ENCODE measurements at regions not wholly inside any gene's neighbourhood (a gene's known extent, or its start where the extent isn't known, plus 50 kb on each side); places are given as distances from the start of the nearest gene placed in this dataset.

GRCh38 chr7:67525588-67525987 is 529.0 kb downstream of the TYW1 start:
- Histone ChIP-seq H3K9ac (ENCODE audit: insufficient read length) (no peak overlapping the region), H3K27ac (no peak overlapping the region), H3K4me3 (no peak overlapping the region), H3K36me3 (ENCODE audit: insufficient read depth, low read length) (no peaks in the 10 kb centered on the region), H3K9me3 (ENCODE audit: low read depth, low read length) (no peaks in the 10 kb centered on the region)
- no peak for DNase-seq (ENCODE audit: low read depth, low spot score)
- TF ChIP-seq EZH2 (IDR thresholded peaks at IDR 0.05) (no peak), POLR2AphosphoS5 (IDR thresholded peaks at IDR 0.05; ENCODE audit: borderline replicate concordance, low read depth, low read length) (no peak), FOXP2 (optimal IDR thresholded peaks at IDR 0.05; ENCODE audit: control extremely low read depth, extremely low read length, insufficient read depth) (no peak)

GRCh38 chr7:67535241-67535989 is 538.8 kb downstream of the TYW1 start:
- DNase-seq (ENCODE audit: low read depth, low spot score): no peak
- H3K9ac ChIP-seq (ENCODE audit: insufficient read length): no peak overlapping the region
- no peak overlapping the region for H3K4me3 ChIP-seq
- TF ChIP-seq FOXP2 (optimal IDR thresholded peaks at IDR 0.05; ENCODE audit: control extremely low read depth, extremely low read length, insufficient read depth) (no peak), POLR2AphosphoS5 (IDR thresholded peaks at IDR 0.05; ENCODE audit: borderline replicate concordance, low read depth, low read length) (no peak), EZH2 (IDR thresholded peaks at IDR 0.05) (no peak)
- no peaks in the 10 kb centered on the region for H3K9me3 ChIP-seq (ENCODE audit: low read depth, low read length)
- no peaks in the 10 kb centered on the region for H3K36me3 ChIP-seq (ENCODE audit: insufficient read depth, low read length)
- no peak overlapping the region for H3K27ac ChIP-seq

- no peak for DNase-seq (ENCODE audit: low read depth, low spot score)
- TF ChIP-seq FOXP2 (optimal IDR thresholded peaks at IDR 0.05; ENCODE audit: control extremely low read depth, extremely low read length, insufficient read depth) (no peak), EZH2 (IDR thresholded peaks at IDR 0.05) (no peak), POLR2AphosphoS5 (IDR thresholded peaks at IDR 0.05; ENCODE audit: borderline replicate concordance, low read depth, low read length) (no peak)
Measured at GRCh38 chr7:67542916-67543315, 546.3 kb downstream of the TYW1 start.

DNA sequence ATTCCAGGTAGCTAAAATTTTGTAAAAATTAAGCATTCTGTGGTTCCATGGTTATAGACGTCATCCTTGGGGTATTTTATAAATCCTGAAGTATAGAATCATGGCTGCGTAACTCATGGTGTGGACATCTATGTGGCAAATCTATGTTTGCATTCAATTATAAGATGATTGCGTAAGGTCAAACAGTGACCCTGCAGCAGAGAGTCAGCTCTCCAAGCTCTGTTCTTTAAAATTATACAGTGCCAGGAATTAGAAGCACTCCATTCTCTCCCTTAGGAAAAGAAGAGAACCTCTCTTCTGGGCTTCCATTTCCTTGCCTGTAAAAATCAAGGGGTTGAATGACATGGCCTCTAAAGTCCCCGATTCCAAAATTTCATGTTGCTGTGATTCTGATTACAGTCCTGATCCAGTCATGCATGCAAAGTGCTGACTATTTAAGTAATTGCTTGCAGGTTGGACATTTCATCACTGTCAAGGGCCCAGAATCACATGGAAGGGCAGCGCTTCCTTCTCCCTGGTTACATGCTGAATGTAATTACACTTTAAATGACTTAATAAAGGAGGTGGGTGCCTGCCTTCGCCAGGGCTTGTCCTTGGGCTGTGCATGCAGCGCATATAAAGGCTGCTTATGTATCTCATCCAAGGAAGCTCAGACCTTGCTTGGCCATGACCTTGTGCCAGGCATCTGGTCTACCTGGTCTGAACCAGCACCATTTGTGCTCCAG is 550.7 kb downstream of the TYW1 start:
- no peak overlapping the region for H3K9ac ChIP-seq (ENCODE audit: insufficient read length)
- H3K27ac ChIP-seq: no peak overlapping the region
- no peaks in the 10 kb centered on the region for H3K9me3 ChIP-seq (ENCODE audit: low read depth, low read length)
- no peaks in the 10 kb centered on the region for H3K36me3 ChIP-seq (ENCODE audit: insufficient read depth, low read length)
- DNase-seq (ENCODE audit: low read depth, low spot score): no peak
- no peak overlapping the region for H3K4me3 ChIP-seq
- TF ChIP-seq EZH2 (IDR thresholded peaks at IDR 0.05): no peak
- TF ChIP-seq FOXP2 (optimal IDR thresholded peaks at IDR 0.05; ENCODE audit: control extremely low read depth, extremely low read length, insufficient read depth): no peak
- no peak for TF ChIP-seq POLR2AphosphoS5 (IDR thresholded peaks at IDR 0.05; ENCODE audit: borderline replicate concordance, low read depth, low read length)

More at GRCh38 chr7:67542916-67543315, 546.3 kb downstream of the TYW1 start:
- Histone ChIP-seq H3K36me3 (ENCODE audit: insufficient read depth, low read length) (no peaks in the 10 kb centered on the region), H3K27ac (no peak overlapping the region), H3K4me3 (no peak overlapping the region), H3K9ac (ENCODE audit: insufficient read length) (no peak overlapping the region), H3K9me3 (ENCODE audit: low read depth, low read length) (no peaks in the 10 kb centered on the region)

- no peaks in the 10 kb centered on the region for H3K36me3 ChIP-seq (ENCODE audit: insufficient read depth, low read length)
- H3K9ac ChIP-seq (ENCODE audit: insufficient read length): no peak overlapping the region
- H3K4me3 ChIP-seq: no peak overlapping the region
- TF ChIP-seq FOXP2 (optimal IDR thresholded peaks at IDR 0.05; ENCODE audit: control extremely low read depth, extremely low read length, insufficient read depth): no peak
- no peak for TF ChIP-seq POLR2AphosphoS5 (IDR thresholded peaks at IDR 0.05; ENCODE audit: borderline replicate concordance, low read depth, low read length)
- TF ChIP-seq EZH2 (IDR thresholded peaks at IDR 0.05): no peak
- no peak for DNase-seq (ENCODE audit: low read depth, low spot score)
- no peak overlapping the region for H3K27ac ChIP-seq
- H3K9me3 ChIP-seq (ENCODE audit: low read depth, low read length): no peaks in the 10 kb centered on the region
Measured at GRCh38 chr7:67549126-67549525, 552.5 kb downstream of the TYW1 start.

GRCh38 chr7:67550801-67551436 is 554.3 kb downstream of the TYW1 start:
- DNase-seq (ENCODE audit: low read depth, low spot score): no peak
- Histone ChIP-seq H3K9ac (ENCODE audit: insufficient read length) (no peak overlapping the region), H3K27ac (no peak overlapping the region), H3K9me3 (ENCODE audit: low read depth, low read length) (no peaks in the 10 kb centered on the region), H3K36me3 (ENCODE audit: insufficient read depth, low read length) (no peaks in the 10 kb centered on the region), H3K4me3 (no peak overlapping the region)
- TF ChIP-seq FOXP2 (optimal IDR thresholded peaks at IDR 0.05; ENCODE audit: control extremely low read depth, extremely low read length, insufficient read depth) (no peak), EZH2 (IDR thresholded peaks at IDR 0.05) (no peak), POLR2AphosphoS5 (IDR thresholded peaks at IDR 0.05; ENCODE audit: borderline replicate concordance, low read depth, low read length) (no peak)

DNA sequence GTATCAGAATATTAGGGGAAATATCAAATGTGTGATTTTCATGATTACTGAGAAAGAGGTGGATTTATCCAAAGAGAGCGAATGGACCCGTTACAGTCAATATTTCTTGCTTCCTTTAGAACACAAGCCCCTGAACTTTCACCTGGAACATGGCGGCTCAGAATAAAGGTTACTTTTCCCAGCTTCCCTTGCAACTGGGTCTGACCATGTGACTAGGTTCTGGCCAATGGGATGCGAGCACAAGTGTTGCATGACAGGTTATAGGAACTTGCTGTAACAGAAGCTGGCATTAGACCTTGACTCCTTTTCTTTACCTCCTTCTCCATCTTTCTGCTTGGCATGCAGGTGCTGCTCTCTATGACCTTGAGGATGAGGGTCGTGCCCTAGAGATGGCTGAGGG is 556.1 kb downstream of the TYW1 start:
- Histone ChIP-seq H3K27ac (no peak overlapping the region), H3K4me3 (no peak overlapping the region), H3K9me3 (ENCODE audit: low read depth, low read length) (no peaks in the 10 kb centered on the region), H3K36me3 (ENCODE audit: insufficient read depth, low read length) (no peaks in the 10 kb centered on the region), H3K9ac (ENCODE audit: insufficient read length) (no peak overlapping the region)
- DNase-seq (ENCODE audit: low read depth, low spot score): no peak
- TF ChIP-seq EZH2 (IDR thresholded peaks at IDR 0.05): no peak
- TF ChIP-seq FOXP2 (optimal IDR thresholded peaks at IDR 0.05; ENCODE audit: control extremely low read depth, extremely low read length, insufficient read depth): no peak
- TF ChIP-seq POLR2AphosphoS5 (IDR thresholded peaks at IDR 0.05; ENCODE audit: borderline replicate concordance, low read depth, low read length): no peak

DNA sequence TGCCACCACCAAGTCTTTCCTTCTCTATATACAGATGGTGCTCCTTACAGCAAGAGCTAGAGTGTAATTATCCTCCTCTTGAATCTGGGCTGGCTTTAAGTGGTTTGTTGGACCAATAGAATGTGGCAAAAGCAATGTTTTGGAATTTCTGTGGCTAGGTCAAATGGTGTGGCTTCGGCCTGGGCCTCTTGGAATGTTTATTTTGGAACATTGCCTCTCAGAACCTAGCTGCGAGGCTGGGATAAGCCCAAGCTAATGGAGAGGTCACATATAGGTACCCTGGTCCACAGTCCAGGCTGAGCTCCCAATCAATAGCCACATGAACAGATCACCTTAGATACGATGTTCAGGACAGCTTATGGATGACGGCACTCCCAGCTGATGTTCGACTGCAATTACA is 556.7 kb downstream of the TYW1 start:
- no peak overlapping the region for H3K4me3 ChIP-seq
- no peak for DNase-seq (ENCODE audit: low read depth, low spot score)
- no peaks in the 10 kb centered on the region for H3K9me3 ChIP-seq (ENCODE audit: low read depth, low read length)
- H3K9ac ChIP-seq (ENCODE audit: insufficient read length): no peak overlapping the region
- no peaks in the 10 kb centered on the region for H3K36me3 ChIP-seq (ENCODE audit: insufficient read depth, low read length)
- TF ChIP-seq FOXP2 (optimal IDR thresholded peaks at IDR 0.05; ENCODE audit: control extremely low read depth, extremely low read length, insufficient read depth) (no peak), EZH2 (IDR thresholded peaks at IDR 0.05) (no peak), POLR2AphosphoS5 (IDR thresholded peaks at IDR 0.05; ENCODE audit: borderline replicate concordance, low read depth, low read length) (no peak)
- no peak overlapping the region for H3K27ac ChIP-seq
